ENCODE measurements at regions not wholly inside any gene's neighbourhood (a gene's known extent, or its start where the extent isn't known, plus 50 kb on each side); places are given as distances from the start of the nearest gene placed in this dataset.

- DNase-seq (ENCODE audit: low spot score): no peak
- Mint-ChIP-seq H3K27ac (no peak overlapping the region), H3K4me1 (ENCODE audit: low read depth) (no peaks in the 10 kb centered on the region), H3K36me3 (ENCODE audit: low read depth) (no peaks in the 10 kb centered on the region), H3K27me3 (ENCODE audit: insufficient read depth) (no peaks in the 10 kb centered on the region), H3K4me3 (no peak overlapping the region), H3K9me3 (peaks cover 12% of the 10 kb centered on the region)
- intact Hi-C loops (cut with micrococcal nuclease): no loop called here
Observed at GRCh38 chr18:30591462-30591861, 451.1 kb downstream of the DSC3 start.

GRCh38 chr18:30588673-30589164 is 453.8 kb downstream of the DSC3 start:
- intact Hi-C loops (cut with micrococcal nuclease): no loop called here
- H3K36me3 Mint-ChIP-seq (ENCODE audit: low read depth): no peaks in the 10 kb centered on the region
- H3K27me3 Mint-ChIP-seq (ENCODE audit: insufficient read depth): no peaks in the 10 kb centered on the region
- no peak overlapping the region for H3K27ac Mint-ChIP-seq
- H3K9me3 Mint-ChIP-seq: peaks cover 12% of the 10 kb centered on the region
- no peak overlapping the region for H3K4me3 Mint-ChIP-seq
- H3K4me1 Mint-ChIP-seq (ENCODE audit: low read depth): no peaks in the 10 kb centered on the region
- no peak for DNase-seq (ENCODE audit: low spot score)

GRCh38 chr18:30583768-30584167 is 458.8 kb downstream of the DSC3 start:
- H3K27me3 Mint-ChIP-seq (ENCODE audit: insufficient read depth): no peaks in the 10 kb centered on the region
- DNase-seq (ENCODE audit: low spot score): no peak
- intact Hi-C loops (cut with micrococcal nuclease): no loop called here
- no peak overlapping the region for H3K4me3 Mint-ChIP-seq
- H3K4me1 Mint-ChIP-seq (ENCODE audit: low read depth): no peaks in the 10 kb centered on the region
- no peak overlapping the region for H3K27ac Mint-ChIP-seq
- H3K36me3 Mint-ChIP-seq (ENCODE audit: low read depth): no peaks in the 10 kb centered on the region
- H3K9me3 Mint-ChIP-seq: peaks cover 12% of the 10 kb centered on the region

GRCh38 chr18:30582078-30582477 is 460.5 kb downstream of the DSC3 start:
- Mint-ChIP-seq H3K4me1 (ENCODE audit: low read depth) (no peaks in the 10 kb centered on the region), H3K9me3 (peaks cover 12% of the 10 kb centered on the region), H3K36me3 (ENCODE audit: low read depth) (no peaks in the 10 kb centered on the region), H3K4me3 (no peak overlapping the region), H3K27me3 (ENCODE audit: insufficient read depth) (no peaks in the 10 kb centered on the region), H3K27ac (no peak overlapping the region)
- no peak for DNase-seq (ENCODE audit: low spot score)
- intact Hi-C loops (cut with micrococcal nuclease): no loop called here

- no peaks in the 10 kb centered on the region for H3K4me1 Mint-ChIP-seq (ENCODE audit: low read depth)
- H3K4me3 Mint-ChIP-seq: no peak overlapping the region
- H3K27ac Mint-ChIP-seq: no peak overlapping the region
- intact Hi-C loops (cut with micrococcal nuclease): no loop called here
- H3K9me3 Mint-ChIP-seq: no peaks in the 10 kb centered on the region
- no peak for DNase-seq (ENCODE audit: low spot score)
- no peaks in the 10 kb centered on the region for H3K36me3 Mint-ChIP-seq (ENCODE audit: low read depth)
- H3K27me3 Mint-ChIP-seq (ENCODE audit: insufficient read depth): no peaks in the 10 kb centered on the region
Observed at GRCh38 chr18:30578707-30579106, 463.8 kb downstream of the DSC3 start.

GRCh38 chr18:30572214-30572613 is 470.3 kb downstream of the DSC3 start:
- Mint-ChIP-seq H3K4me1 (ENCODE audit: low read depth) (no peaks in the 10 kb centered on the region), H3K27ac (no peak overlapping the region), H3K4me3 (no peak overlapping the region), H3K27me3 (ENCODE audit: insufficient read depth) (no peaks in the 10 kb centered on the region), H3K36me3 (ENCODE audit: low read depth) (no peaks in the 10 kb centered on the region), H3K9me3 (peaks cover 19% of the 10 kb centered on the region)
- intact Hi-C loops (cut with micrococcal nuclease): no loop called here
- DNase-seq (ENCODE audit: low spot score): no peak

- peaks cover 19% of the 10 kb centered on the region for H3K9me3 Mint-ChIP-seq
- no peaks in the 10 kb centered on the region for H3K36me3 Mint-ChIP-seq (ENCODE audit: low read depth)
- no peak overlapping the region for H3K4me3 Mint-ChIP-seq
- no peaks in the 10 kb centered on the region for H3K27me3 Mint-ChIP-seq (ENCODE audit: insufficient read depth)
- H3K4me1 Mint-ChIP-seq (ENCODE audit: low read depth): no peaks in the 10 kb centered on the region
- intact Hi-C loops (cut with micrococcal nuclease): no loop called here
- no peak for DNase-seq (ENCODE audit: low spot score)
- no peak overlapping the region for H3K27ac Mint-ChIP-seq
Observed at GRCh38 chr18:30568333-30568732, 474.2 kb downstream of the DSC3 start.

- no peak for DNase-seq (ENCODE audit: low spot score)
Observed at GRCh38 chr18:30566877-30567276, 475.7 kb downstream of the DSC3 start.

GRCh38 chr18:30562231-30562630 is 480.3 kb downstream of the DSC3 start:
- Mint-ChIP-seq H3K36me3 (ENCODE audit: low read depth) (no peaks in the 10 kb centered on the region), H3K4me1 (ENCODE audit: low read depth) (no peaks in the 10 kb centered on the region), H3K9me3 (peaks cover 6% of the 10 kb centered on the region), H3K4me3 (no peak overlapping the region), H3K27me3 (ENCODE audit: insufficient read depth) (no peaks in the 10 kb centered on the region), H3K27ac (no peak overlapping the region)
- intact Hi-C loops (cut with micrococcal nuclease): no loop called here
- no peak for DNase-seq (ENCODE audit: low spot score)

More at GRCh38 chr18:30566877-30567276, 475.7 kb downstream of the DSC3 start:
- peaks cover 15% of the 10 kb centered on the region for H3K9me3 Mint-ChIP-seq
- H3K27me3 Mint-ChIP-seq (ENCODE audit: insufficient read depth): no peaks in the 10 kb centered on the region
- H3K4me3 Mint-ChIP-seq: no peak overlapping the region
- intact Hi-C loops (cut with micrococcal nuclease): no loop called here
- H3K36me3 Mint-ChIP-seq (ENCODE audit: low read depth): no peaks in the 10 kb centered on the region
- H3K4me1 Mint-ChIP-seq (ENCODE audit: low read depth): no peaks in the 10 kb centered on the region
- no peak overlapping the region for H3K27ac Mint-ChIP-seq

GRCh38 chr18:30556112-30556511 is 486.4 kb downstream of the DSC3 start:
- DNase-seq (ENCODE audit: low spot score): no peak
- Mint-ChIP-seq H3K9me3 (peaks cover 6% of the 10 kb centered on the region), H3K27me3 (ENCODE audit: insufficient read depth) (no peaks in the 10 kb centered on the region), H3K27ac (no peak overlapping the region), H3K4me3 (no peak overlapping the region), H3K4me1 (ENCODE audit: low read depth) (no peaks in the 10 kb centered on the region), H3K36me3 (ENCODE audit: low read depth) (no peaks in the 10 kb centered on the region)
- intact Hi-C loops (cut with micrococcal nuclease): no loop called here

- Mint-ChIP-seq H3K4me3 (no peak overlapping the region), H3K27ac (no peak overlapping the region), H3K36me3 (ENCODE audit: low read depth) (no peaks in the 10 kb centered on the region), H3K4me1 (ENCODE audit: low read depth) (no peaks in the 10 kb centered on the region), H3K27me3 (ENCODE audit: insufficient read depth) (no peaks in the 10 kb centered on the region), H3K9me3 (peaks cover 15% of the 10 kb centered on the region)
- intact Hi-C loops (cut with micrococcal nuclease): no loop called here
- no peak for DNase-seq (ENCODE audit: low spot score)
Observed at GRCh38 chr18:30545393-30545792, 497.1 kb downstream of the DSC3 start.

GRCh38 chr18:30544141-30544540 is 498.4 kb downstream of the DSC3 start:
- Mint-ChIP-seq H3K36me3 (ENCODE audit: low read depth) (no peaks in the 10 kb centered on the region), H3K27ac (no peak overlapping the region), H3K27me3 (ENCODE audit: insufficient read depth) (no peaks in the 10 kb centered on the region), H3K4me1 (ENCODE audit: low read depth) (no peaks in the 10 kb centered on the region), H3K9me3 (peaks cover 19% of the 10 kb centered on the region), H3K4me3 (no peak overlapping the region)
- no peak for DNase-seq (ENCODE audit: low spot score)
- intact Hi-C loops (cut with micrococcal nuclease): no loop called here

- no peak overlapping the region for H3K27ac Mint-ChIP-seq
- H3K4me3 Mint-ChIP-seq: no peak overlapping the region
- no peak for DNase-seq (ENCODE audit: low spot score)
- H3K36me3 Mint-ChIP-seq (ENCODE audit: low read depth): no peaks in the 10 kb centered on the region
- H3K9me3 Mint-ChIP-seq: peaks cover 3% of the 10 kb centered on the region
- H3K27me3 Mint-ChIP-seq (ENCODE audit: insufficient read depth): no peaks in the 10 kb centered on the region
- intact Hi-C loops (cut with micrococcal nuclease): no loop called here
- no peaks in the 10 kb centered on the region for H3K4me1 Mint-ChIP-seq (ENCODE audit: low read depth)
Observed at GRCh38 chr18:30533716-30534115, 508.8 kb downstream of the DSC3 start.

GRCh38 chr18:30527917-30528316 is 514.6 kb downstream of the DSC3 start:
- Mint-ChIP-seq H3K27ac (no peak overlapping the region), H3K4me3 (no peak overlapping the region), H3K9me3 (peaks cover 12% of the 10 kb centered on the region), H3K36me3 (ENCODE audit: low read depth) (no peaks in the 10 kb centered on the region), H3K27me3 (ENCODE audit: insufficient read depth) (no peaks in the 10 kb centered on the region), H3K4me1 (ENCODE audit: low read depth) (no peaks in the 10 kb centered on the region)
- no peak for DNase-seq (ENCODE audit: low spot score)
- intact Hi-C loops (cut with micrococcal nuclease): loop anchor here (10.0 kb wide), 1 partner anchor 63 kb away; no protein-coding TSS in a partner anchor
